ENCODE measurements at regions not wholly inside any gene's neighbourhood (a gene's known extent, or its start where the extent isn't known, plus 50 kb on each side); places are given as distances from the start of the nearest gene placed in this dataset.

DNA sequence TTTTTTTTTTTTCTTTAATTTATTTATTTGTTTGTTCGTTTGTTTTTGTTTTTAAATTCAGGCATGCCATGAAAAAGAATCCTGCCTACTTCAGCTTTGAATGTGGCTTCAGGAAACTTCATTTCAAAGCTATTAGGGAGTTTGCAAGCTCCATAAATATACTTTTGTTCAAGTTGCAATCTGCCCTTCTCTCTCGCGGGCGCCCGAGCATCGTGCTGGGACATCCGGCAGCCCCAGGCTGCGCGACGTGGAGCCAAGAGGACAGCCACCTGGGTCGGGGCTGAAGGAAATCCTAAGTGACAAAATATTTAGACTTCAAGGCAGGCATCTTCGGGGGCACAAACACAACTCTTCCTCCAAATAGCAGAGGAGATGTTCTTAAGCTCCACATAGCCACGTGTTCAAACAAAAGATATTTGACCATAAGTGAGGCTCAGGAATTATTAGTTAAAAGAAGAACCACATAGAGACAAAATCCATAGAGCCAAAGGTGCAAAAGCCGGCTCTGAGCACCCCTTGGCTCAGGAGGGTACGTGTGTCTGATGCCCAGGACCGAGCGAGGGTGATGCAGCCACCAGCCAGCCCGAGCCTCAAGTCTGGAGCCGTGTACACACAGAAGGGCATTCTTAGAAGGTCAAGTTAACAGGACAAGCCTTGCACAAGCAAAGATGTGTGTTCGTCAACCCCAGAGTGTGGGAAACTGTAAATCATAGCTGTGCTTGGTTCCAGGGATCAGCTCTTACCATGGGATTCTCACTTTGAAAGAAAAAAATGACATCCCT lies 256.5 kb upstream of the SALL3 start:
- TF ChIP-seq POLR2AphosphoS5 (IDR thresholded peaks at IDR 0.05; ENCODE audit: low read depth, low read length) (no peak), SIN3A (IDR thresholded peaks at IDR 0.05; ENCODE audit: borderline replicate concordance, insufficient read depth, low read length) (no peak)
